CD14-positive monocyte (primary cell): ENCODE measurements at regions not wholly inside any gene's neighbourhood (a gene's known extent, or its start where the extent isn't known, plus 50 kb on each side); places are given as distances from the start of the nearest gene placed in this dataset.

Experiments
- DNase-seq, 3 donors: peaks; one replicate each; pipeline ENCODE4 v3.0.0-alpha.2; 2011 to 2022
- H2AFZ ChIP-seq: 2 replicates; pipeline ENCODE4 v1.6.0; 2012; ENCODE audit warnings: mild to moderate bottlenecking, low read depth, low read length, inconsistent platforms; ENCODE audit not compliant: insufficient read depth, poor library complexity, severe bottlenecking
- H3K27ac ChIP-seq, 2 donors: 1 replicate in 1 of 2; 2 replicates in 1 of 2; pipeline ENCODE4 v1.5.1; 2012 to 2013; ENCODE audit warnings: low read length in 2 of 2, control low read depth in 1 of 2, inconsistent platforms in 1 of 2, low read depth in 1 of 2, mild to moderate bottlenecking in 1 of 2
- H3K27me3 ChIP-seq, 2 donors: one replicate each; pipeline versions ENCODE4 v1.6.0 to v1.6.1; 2011 to 2013; ENCODE audit warnings: low read length in 2 of 2; ENCODE audit not compliant: control insufficient read depth in 2 of 2, insufficient read depth in 2 of 2
- H3K36me3 ChIP-seq, 2 donors: replicated peaks in 1 of 2; 1 replicate in 1 of 2; 2 replicates in 1 of 2; pipeline versions ENCODE4 v1.5.1 to v1.6.1; 2012 to 2013; ENCODE audit warnings: low read length in 2 of 2, control low read depth in 1 of 2, inconsistent platforms in 1 of 2, mild to moderate bottlenecking in 1 of 2; ENCODE audit not compliant: insufficient read depth in 2 of 2, control insufficient read depth in 1 of 2
- H3K4me1 ChIP-seq, 2 donors: 1 replicate in 1 of 2; 2 replicates in 1 of 2; pipeline versions ENCODE4 v1.5.1 to v1.6.1; 2012 to 2013; ENCODE audit warnings: low read length in 2 of 2, control low read depth in 1 of 2, inconsistent platforms in 1 of 2, mild to moderate bottlenecking in 1 of 2, moderate library complexity in 1 of 2; ENCODE audit not compliant: insufficient read depth in 2 of 2, control insufficient read depth in 1 of 2
- H3K4me2 ChIP-seq: replicated peaks from 2 replicates; pipeline ENCODE3; 2012; ENCODE audit warnings: low read length, moderate library complexity, mild to moderate bottlenecking; ENCODE audit not compliant: poor library complexity, severe bottlenecking; ENCODE audit errors: extremely low read depth
- H3K4me3 ChIP-seq, 3 experiments: fragments of 200-600 bp in 1 of 3; sonication (generic) in 1 of 3; replicated peaks in 1 of 3; 1 replicate in 2 of 3; 2 replicates in 1 of 3; pipeline ENCODE4 v1.5.1; 2011 to 2013; ENCODE audit warnings: low read length in 3 of 3, mild to moderate bottlenecking in 3 of 3, control low read depth in 2 of 3, low read depth in 2 of 3, inconsistent platforms in 1 of 3, moderate library complexity in 1 of 3
- H3K79me2 ChIP-seq: 2 replicates; pipeline ENCODE4 v1.6.0; 2012; ENCODE audit warnings: mild to moderate bottlenecking, control low read depth, inconsistent platforms, low read length, moderate library complexity; ENCODE audit not compliant: insufficient read depth
- H3K9ac ChIP-seq: 2 replicates; pipeline ENCODE4 v1.6.0; 2017; ENCODE audit warnings: low read length, mild to moderate bottlenecking; ENCODE audit not compliant: insufficient read depth, poor library complexity, severe bottlenecking
- H3K9me3 ChIP-seq, 2 donors: replicated peaks in 1 of 2; 1 replicate in 1 of 2; 2 replicates in 1 of 2; pipeline versions ENCODE4 v1.5.1 to v1.6.1; 2012 to 2013; ENCODE audit warnings: low read length in 2 of 2, control low read depth in 1 of 2; ENCODE audit not compliant: control insufficient read depth in 1 of 2, insufficient read depth in 1 of 2
- H4K20me1 ChIP-seq: 2 replicates; pipeline ENCODE4 v1.6.0; 2012; ENCODE audit warnings: mild to moderate bottlenecking, low read length, control low read depth, moderate library complexity; ENCODE audit not compliant: insufficient read depth
- H3K27ac Mint-ChIP-seq, 7 donors: one replicate each; pipeline ENCODE4 v1.8.0; 2020; ENCODE audit warnings: mild to moderate bottlenecking in 7 of 7, mixed read lengths in 7 of 7, moderate library complexity in 6 of 7, inconsistent platforms in 2 of 7
- H3K27me3 Mint-ChIP-seq, 3 donors: one replicate each; pipeline ENCODE4 v1.8.0; 2021 to 2022; ENCODE audit warnings: low read depth in 3 of 3, mild to moderate bottlenecking in 3 of 3, mixed read lengths in 3 of 3, moderate library complexity in 3 of 3, inconsistent platforms in 1 of 3
- H3K36me3 Mint-ChIP-seq, 2 donors: one replicate each; pipeline ENCODE4 v1.8.0; 2020; ENCODE audit warnings: mixed read lengths in 2 of 2, inconsistent platforms in 1 of 2, mild to moderate bottlenecking in 1 of 2
- H3K4me1 Mint-ChIP-seq: one replicate; pipeline ENCODE4 v1.8.0; 2020; ENCODE audit warnings: mild to moderate bottlenecking, mixed read lengths
- H3K4me3 Mint-ChIP-seq, 2 donors: one replicate each; pipeline ENCODE4 v1.8.0; 2020; ENCODE audit warnings: mild to moderate bottlenecking in 2 of 2, mixed read lengths in 2 of 2, moderate library complexity in 1 of 2
- H3K9me3 Mint-ChIP-seq, 7 donors: one replicate each; pipeline ENCODE4 v1.8.0; 2020 to 2022; ENCODE audit warnings: mixed read lengths in 7 of 7, mild to moderate bottlenecking in 6 of 7, moderate library complexity in 6 of 7, inconsistent platforms in 2 of 7
- CTCF ChIP-seq: fragments of 200-600 bp; IDR thresholded peaks from one replicate; pipeline ENCODE4 v1.8.0; 2022; ENCODE audit warnings: antibody characterized with exemption, mild to moderate bottlenecking
- WGBS: methylation state at CpG from one replicate; pipeline ENCODE4 v1.1.5; 2013; ENCODE audit warnings: missing lambda C conversion rate; ENCODE audit not compliant: insufficient coverage; 5-methylcytosine and 5-hydroxymethylcytosine counted together
- intact Hi-C, 2 donors: fragments of 100-400 bp; cut with micrococcal nuclease; formaldehyde crosslinking; loops; one replicate each; pipeline versions ENCODE4 v1.15.0 to v1.15.1; 2023

GRCh38 chr4:117357437-117357836 is 272.1 kb upstream of the TRAM1L1 start:
- H3K4me2 ChIP-seq: no peak overlapping the region
- H3K27ac ChIP-seq: no peak overlapping the region
- H3K27me3 Mint-ChIP-seq: no peaks in the 10 kb centered on the region
- no peak overlapping the region for H3K4me3 ChIP-seq
- H3K36me3 ChIP-seq: no peaks in the 10 kb centered on the region
- H3K36me3 Mint-ChIP-seq: no peaks in the 10 kb centered on the region
- no peak overlapping the region for H3K4me3 Mint-ChIP-seq
- DNase-seq: no peak
- no peaks in the 10 kb centered on the region for H3K4me1 ChIP-seq
- no peak overlapping the region for H2AFZ ChIP-seq
- 95% methylated on average over 2 of the region's 5 CpGs for WGBS
- H4K20me1 ChIP-seq: no peaks in the 10 kb centered on the region
- H3K9ac ChIP-seq: no peak overlapping the region
- no peak overlapping the region for H3K27ac Mint-ChIP-seq
- no peak for TF ChIP-seq CTCF
- H3K9me3 Mint-ChIP-seq: no peaks in the 10 kb centered on the region
- intact Hi-C loops: no loop called here
- H3K27me3 ChIP-seq: no peaks in the 10 kb centered on the region
- H3K4me1 Mint-ChIP-seq: no peaks in the 10 kb centered on the region
- no peaks in the 10 kb centered on the region for H3K79me2 ChIP-seq
- H3K9me3 ChIP-seq: no peaks in the 10 kb centered on the region

GRCh38 chr4:117357866-117358265 is 272.5 kb upstream of the TRAM1L1 start:
- H3K4me3 ChIP-seq: no peak overlapping the region
- H3K36me3 ChIP-seq: no peaks in the 10 kb centered on the region
- 100% methylated on average over 2 of the region's 4 CpGs for WGBS
- H3K4me2 ChIP-seq: no peak overlapping the region
- Mint-ChIP-seq H3K4me1 (no peaks in the 10 kb centered on the region), H3K9me3 (no peaks in the 10 kb centered on the region), H3K4me3 (no peak overlapping the region), H3K27ac (no peak overlapping the region), H3K36me3 (no peaks in the 10 kb centered on the region), H3K27me3 (no peaks in the 10 kb centered on the region)
- H3K9ac ChIP-seq: no peak overlapping the region
- intact Hi-C loops: no loop called here
- TF ChIP-seq CTCF: no peak
- H3K27ac ChIP-seq: no peak overlapping the region
- DNase-seq: no peak
- H4K20me1 ChIP-seq: no peaks in the 10 kb centered on the region
- no peaks in the 10 kb centered on the region for H3K27me3 ChIP-seq
- no peaks in the 10 kb centered on the region for H3K9me3 ChIP-seq
- H3K79me2 ChIP-seq: no peaks in the 10 kb centered on the region
- no peaks in the 10 kb centered on the region for H3K4me1 ChIP-seq
- H2AFZ ChIP-seq: no peak overlapping the region
